Upper lobe of left lung (tissue), 6 donors: ENCODE measurements at regions not wholly inside any gene's neighbourhood (a gene's known extent, or its start where the extent isn't known, plus 50 kb on each side); places are given as distances from the start of the nearest gene placed in this dataset.

ENCODE experiments used
- ATAC-seq, 2 donors: fragments of 200-7000 bp; cut with Tn5 transposase; one replicate each; pipeline ENCODE4 v1.9.1; 2022; ENCODE audit warnings: mild to moderate bottlenecking in 2 of 2, moderate library complexity in 2 of 2; ENCODE audit not compliant: low FRiP score in 2 of 2
- DNase-seq, 2 donors: peaks; one replicate each; pipeline ENCODE4 v3.0.0-alpha.2; 2019 to 2020
- H3K27ac ChIP-seq, 4 donors: fragments of 200-600 bp; sonication (generic); one replicate each; pipeline ENCODE4 v1.5.1; 2016 to 2019
- H3K27me3 ChIP-seq, 4 donors: fragments of 200-600 bp; sonication (generic); one replicate each; pipeline ENCODE4 v1.5.1; 2017 to 2019
- H3K36me3 ChIP-seq, 4 donors: fragments of 200-600 bp; sonication (generic); one replicate each; pipeline ENCODE4 v1.5.1; 2016 to 2019
- H3K4me1 ChIP-seq, 4 donors: fragments of 200-600 bp; sonication (generic); one replicate each; pipeline ENCODE4 v1.5.1; 2018 to 2019
- H3K4me3 ChIP-seq, 4 donors: fragments of 200-600 bp; sonication (generic); one replicate each; pipeline ENCODE4 v1.5.1; 2017 to 2019; ENCODE audit warnings: mild to moderate bottlenecking in 2 of 4, moderate library complexity in 1 of 4
- H3K9me3 ChIP-seq, 4 donors: fragments of 200-600 bp; sonication (generic); one replicate each; pipeline ENCODE4 v1.5.1; 2018 to 2019
- EP300 ChIP-seq, 4 donors: sonication (generic); formaldehyde crosslinking; IDR thresholded peaks; one replicate each; pipeline ENCODE4 v1.5.1; 2017; ENCODE audit warnings: antibody characterized with exemption in 4 of 4, control low read depth in 2 of 4
- POLR2A ChIP-seq, 4 donors: fragments of 450-650 bp; IDR thresholded peaks; one replicate each; pipeline ENCODE4 v1.5.1; 2016 to 2017; ENCODE audit warnings: antibody characterized with exemption in 4 of 4, mild to moderate bottlenecking in 2 of 4
- POLR2AphosphoS5 ChIP-seq, 2 donors: sonication (generic); formaldehyde crosslinking; IDR thresholded peaks; one replicate each; pipeline ENCODE4 v1.5.1; 2017; ENCODE audit warnings: antibody characterized with exemption in 2 of 2
- WGBS, 2 donors: methylation state at CpG; one replicate each; pipeline ENCODE4 v1.1.5; 2017 to 2018; 5-methylcytosine and 5-hydroxymethylcytosine counted together
- TF ChIP-seq, protein P1 (sequence below), 6 experiments: fragments of 450-650 bp in 4 of 6; fragments of 200-600 bp in 2 of 6; sonication (generic) in 2 of 6; IDR thresholded peaks; one replicate each; pipeline ENCODE4 v1.5.1; 2016 to 2019; ENCODE audit warnings: antibody characterized with exemption in 6 of 6
- donor health status: DM: no; HTN: no; CAD: no; lungs with moderate emphysema.
- donor health status: DM: no; HTN: yes; CAD: no; lungs with severe emphysema.

GRCh38 chr5:166768536-166768935, 1522.9 kb upstream of the WWC1 start:
- ATAC-seq, result no peak
- H3K9me3 ChIP-seq, result no peaks in the 10 kb centered on the region
- TF ChIP-seq, protein P1, sequence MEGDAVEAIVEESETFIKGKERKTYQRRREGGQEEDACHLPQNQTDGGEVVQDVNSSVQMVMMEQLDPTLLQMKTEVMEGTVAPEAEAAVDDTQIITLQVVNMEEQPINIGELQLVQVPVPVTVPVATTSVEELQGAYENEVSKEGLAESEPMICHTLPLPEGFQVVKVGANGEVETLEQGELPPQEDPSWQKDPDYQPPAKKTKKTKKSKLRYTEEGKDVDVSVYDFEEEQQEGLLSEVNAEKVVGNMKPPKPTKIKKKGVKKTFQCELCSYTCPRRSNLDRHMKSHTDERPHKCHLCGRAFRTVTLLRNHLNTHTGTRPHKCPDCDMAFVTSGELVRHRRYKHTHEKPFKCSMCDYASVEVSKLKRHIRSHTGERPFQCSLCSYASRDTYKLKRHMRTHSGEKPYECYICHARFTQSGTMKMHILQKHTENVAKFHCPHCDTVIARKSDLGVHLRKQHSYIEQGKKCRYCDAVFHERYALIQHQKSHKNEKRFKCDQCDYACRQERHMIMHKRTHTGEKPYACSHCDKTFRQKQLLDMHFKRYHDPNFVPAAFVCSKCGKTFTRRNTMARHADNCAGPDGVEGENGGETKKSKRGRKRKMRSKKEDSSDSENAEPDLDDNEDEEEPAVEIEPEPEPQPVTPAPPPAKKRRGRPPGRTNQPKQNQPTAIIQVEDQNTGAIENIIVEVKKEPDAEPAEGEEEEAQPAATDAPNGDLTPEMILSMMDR (IDR thresholded peaks at IDR 0.05), result no peak
- TF ChIP-seq EP300 (IDR thresholded peaks at IDR 0.05) (no peak), POLR2A (IDR thresholded peaks at IDR 0.05) (no peak), POLR2AphosphoS5 (IDR thresholded peaks at IDR 0.05) (no peak)
- 56 to 57% methylated on average over 2 of the region's 2 CpGs for WGBS, 2 donors
- DNase-seq, result no peak
- no peaks in the 10 kb centered on the region for H3K27me3 ChIP-seq
- H3K4me3 ChIP-seq, result no peak overlapping the region
- no peaks in the 10 kb centered on the region for H3K36me3 ChIP-seq
- H3K4me1 ChIP-seq, result no peaks in the 10 kb centered on the region
- no peak overlapping the region for H3K27ac ChIP-seq

DNA sequence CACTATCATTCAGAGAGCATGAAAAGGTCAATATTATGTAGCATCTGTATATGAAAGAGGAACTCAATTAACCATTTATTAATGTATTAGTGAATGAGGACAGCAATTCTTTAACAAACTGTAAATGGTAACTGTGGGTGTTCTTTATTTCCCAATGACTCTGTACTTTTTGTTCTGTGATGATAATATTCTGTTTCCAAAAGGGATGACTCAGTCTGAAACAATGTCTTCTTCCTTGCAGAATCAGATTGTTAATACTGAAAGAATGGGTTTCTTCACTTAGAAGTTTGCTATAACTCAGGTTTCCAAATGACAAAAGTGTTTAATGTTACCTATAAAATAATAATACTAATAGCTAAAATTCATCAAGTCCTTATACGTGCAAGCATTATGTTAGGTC, 1518.7 kb upstream of the WWC1 start:
- WGBS, 2 donors, result 38 to 95% methylated on average over 1 of the region's 1 CpG
- Histone ChIP-seq H3K27ac (no peak overlapping the region), H3K27me3 (no peaks in the 10 kb centered on the region), H3K4me1 (no peaks in the 10 kb centered on the region), H3K36me3 (no peaks in the 10 kb centered on the region), H3K4me3 (no peak overlapping the region), H3K9me3 (no peaks in the 10 kb centered on the region)
- ATAC-seq, result peak in 1 of 2 donors; percentile 65
- no peak for DNase-seq
- TF ChIP-seq EP300 (IDR thresholded peaks at IDR 0.05), result no peak
- TF ChIP-seq, protein P1 (IDR thresholded peaks at IDR 0.05), result no peak
- TF ChIP-seq POLR2A (IDR thresholded peaks at IDR 0.05), result no peak
- no peak for TF ChIP-seq POLR2AphosphoS5 (IDR thresholded peaks at IDR 0.05)

- TF ChIP-seq, protein P1 (IDR thresholded peaks at IDR 0.05), result no peak
- TF ChIP-seq POLR2A (IDR thresholded peaks at IDR 0.05) (no peak), EP300 (IDR thresholded peaks at IDR 0.05) (no peak), POLR2AphosphoS5 (IDR thresholded peaks at IDR 0.05) (no peak)
- Histone ChIP-seq H3K4me3 (no peak overlapping the region), H3K36me3 (no peaks in the 10 kb centered on the region), H3K4me1 (no peaks in the 10 kb centered on the region), H3K27ac (no peak overlapping the region), H3K27me3 (no peaks in the 10 kb centered on the region), H3K9me3 (no peaks in the 10 kb centered on the region)
- DNase-seq (no peak), ATAC-seq (no peak)
- 30 to 43% methylated on average over 4 of the region's 4 CpGs for WGBS, 2 donors
These were observed 1509.7 kb upstream of the WWC1 start for GRCh38 chr5:166781737-166782136.

- DNase-seq, result peak in 1 of 2 donors; percentile 75
These were observed 1506.8 kb upstream of the WWC1 start for GRCh38 chr5:166784545-166785078.

More at GRCh38 chr5:166784545-166785078, 1506.8 kb upstream of the WWC1 start:
- Histone ChIP-seq H3K4me1 (no peaks in the 10 kb centered on the region), H3K27ac (no peak overlapping the region), H3K4me3 (no peak overlapping the region), H3K36me3 (no peaks in the 10 kb centered on the region), H3K9me3 (no peaks in the 10 kb centered on the region), H3K27me3 (no peaks in the 10 kb centered on the region)
- ATAC-seq, result no peak
- TF ChIP-seq POLR2A (IDR thresholded peaks at IDR 0.05), result no peak
- TF ChIP-seq, protein P1 (IDR thresholded peaks at IDR 0.05), result no peak
- TF ChIP-seq EP300 (IDR thresholded peaks at IDR 0.05), result no peak
- no peak for TF ChIP-seq POLR2AphosphoS5 (IDR thresholded peaks at IDR 0.05)
- WGBS, 2 donors, result 90 to 93% methylated on average over 13 of the region's 29 CpGs
